AG04450 (cell line): ENCODE measurements at regions not wholly inside any gene's neighbourhood (a gene's known extent, or its start where the extent isn't known, plus 50 kb on each side); places are given as distances from the start of the nearest gene placed in this dataset.

Experiments used
- CTCF ChIA-PET: fragments of 300-600, 350-600 bp; formaldehyde crosslinking; extraction: SDS; loops from one replicate; lab custom pipeline; 2022; ENCODE audit warnings: antibody characterized with exemption, inconsistent platforms; lab: Charles Lee
- POLR2A ChIA-PET: fragments of 350-600 bp; formaldehyde crosslinking; extraction: SDS; loops from one replicate; lab custom pipeline; 2021; ENCODE audit warnings: antibody characterized with exemption, inconsistent platforms; lab: Yijun Ruan, JAX
- DNase-seq: peaks from one replicate; pipeline ENCODE4 v3.0.0-alpha.2; 2011; ENCODE audit warnings: low read depth, low spot score
- H3K27ac ChIP-seq: one replicate; pipeline ENCODE4 v1.5.1; 2012; ENCODE audit warnings: low read depth, low read length, control low read depth
- H3K27me3 ChIP-seq: one replicate; pipeline ENCODE4 v1.6.0; 2012; ENCODE audit warnings: low read length; ENCODE audit not compliant: control insufficient read depth, insufficient read depth
- H3K4me3 ChIP-seq: 2 replicates; pipeline ENCODE4 v1.5.1; 2011; ENCODE audit warnings: mild to moderate bottlenecking, low read depth, low read length, control low read depth
- H3K9me3 ChIP-seq: 2 replicates; pipeline ENCODE4 v1.5.1; 2012; ENCODE audit warnings: low read length; ENCODE audit not compliant: control insufficient read depth, insufficient read depth
- TF ChIP-seq, protein P1 (sequence below): IDR thresholded peaks from 2 replicates; pipeline ENCODE4 v1.5.1; 2011; ENCODE audit warnings: low read depth, low read length, control low read depth, inconsistent platforms

DNA sequence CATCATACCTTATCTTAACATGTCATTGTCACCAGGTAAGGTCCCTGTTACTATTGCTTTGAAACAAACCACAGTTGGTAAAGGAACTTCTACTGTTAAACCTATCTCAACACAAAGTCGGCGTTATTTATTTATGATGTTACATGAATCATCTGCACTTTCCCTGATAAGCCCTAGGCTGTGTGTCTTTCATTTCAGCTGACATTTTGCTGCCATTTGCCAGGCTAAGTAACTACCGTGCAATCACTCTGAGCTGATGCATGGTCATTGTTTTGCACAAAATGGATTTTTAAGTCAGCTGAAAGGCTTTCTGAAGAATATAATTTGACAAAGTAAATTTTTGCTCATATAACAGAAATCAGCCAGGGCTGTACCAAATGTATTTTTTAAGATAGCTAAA is 546.5 kb downstream of the ZNF608 start:
- Histone ChIP-seq H3K9me3 (peaks cover 9% of the 10 kb centered on the region; the same call in 1 of the 2 replicates), H3K27ac (no peak overlapping the region), H3K27me3 (no peaks in the 10 kb centered on the region), H3K4me3 (no peak overlapping the region)
- ChIA-PET POLR2A (no interaction called here), CTCF (no interaction called here)
- DNase-seq = no peak
- TF ChIP-seq, protein P1, sequence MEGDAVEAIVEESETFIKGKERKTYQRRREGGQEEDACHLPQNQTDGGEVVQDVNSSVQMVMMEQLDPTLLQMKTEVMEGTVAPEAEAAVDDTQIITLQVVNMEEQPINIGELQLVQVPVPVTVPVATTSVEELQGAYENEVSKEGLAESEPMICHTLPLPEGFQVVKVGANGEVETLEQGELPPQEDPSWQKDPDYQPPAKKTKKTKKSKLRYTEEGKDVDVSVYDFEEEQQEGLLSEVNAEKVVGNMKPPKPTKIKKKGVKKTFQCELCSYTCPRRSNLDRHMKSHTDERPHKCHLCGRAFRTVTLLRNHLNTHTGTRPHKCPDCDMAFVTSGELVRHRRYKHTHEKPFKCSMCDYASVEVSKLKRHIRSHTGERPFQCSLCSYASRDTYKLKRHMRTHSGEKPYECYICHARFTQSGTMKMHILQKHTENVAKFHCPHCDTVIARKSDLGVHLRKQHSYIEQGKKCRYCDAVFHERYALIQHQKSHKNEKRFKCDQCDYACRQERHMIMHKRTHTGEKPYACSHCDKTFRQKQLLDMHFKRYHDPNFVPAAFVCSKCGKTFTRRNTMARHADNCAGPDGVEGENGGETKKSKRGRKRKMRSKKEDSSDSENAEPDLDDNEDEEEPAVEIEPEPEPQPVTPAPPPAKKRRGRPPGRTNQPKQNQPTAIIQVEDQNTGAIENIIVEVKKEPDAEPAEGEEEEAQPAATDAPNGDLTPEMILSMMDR = no peak

DNA sequence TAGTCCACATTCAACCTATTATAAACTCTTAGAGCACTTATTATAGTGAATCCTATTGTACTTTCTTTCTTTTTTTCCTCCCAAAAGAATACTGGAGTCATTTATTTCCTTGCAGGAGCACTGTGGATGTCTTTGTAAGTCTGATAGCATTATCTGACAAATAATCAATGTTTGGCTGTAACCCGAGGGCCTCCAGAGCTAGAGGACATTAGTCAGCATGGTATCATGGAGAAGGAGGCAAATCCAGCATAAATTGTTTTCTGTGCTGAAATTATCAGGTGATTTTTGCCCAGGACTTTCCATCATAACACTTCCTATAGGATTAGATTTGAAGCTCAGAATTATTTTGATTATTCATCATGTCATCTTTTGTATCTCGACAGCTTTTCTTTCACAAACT is 551.0 kb downstream of the ZNF608 start:
- CTCF ChIA-PET = no interaction called here
- POLR2A ChIA-PET = no interaction called here
- TF ChIP-seq, protein P1 = no peak

DNA sequence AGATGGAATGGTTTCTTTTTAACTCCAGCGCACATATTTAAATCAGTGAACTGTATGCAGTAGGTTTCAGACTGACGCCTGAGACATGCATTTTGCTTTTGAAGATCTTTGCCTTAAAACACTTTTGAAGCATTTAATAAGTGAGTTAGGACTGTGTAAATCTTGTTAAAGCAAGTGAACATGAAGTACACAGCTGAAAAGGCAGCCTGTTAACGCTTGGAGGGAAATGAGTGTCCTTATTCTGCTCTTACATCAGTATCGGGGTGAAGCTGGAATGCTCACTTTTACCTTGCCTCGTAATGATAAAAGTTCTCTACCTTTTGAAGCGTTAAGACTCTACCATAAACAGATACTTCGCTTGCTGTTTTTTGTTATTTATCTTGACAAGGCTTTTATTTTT is 552.2 kb downstream of the ZNF608 start:
- Histone ChIP-seq H3K9me3 (no peaks in the 10 kb centered on the region), H3K4me3 (no peak overlapping the region), H3K27me3 (no peaks in the 10 kb centered on the region), H3K27ac (no peak overlapping the region)
- TF ChIP-seq, protein P1 = no peak
- ChIA-PET POLR2A (no interaction called here), CTCF (no interaction called here)
- no peak for DNase-seq

More for the DNA sequence above, 551.0 kb downstream of the ZNF608 start:
- no peak for DNase-seq
- Histone ChIP-seq H3K4me3 (no peak overlapping the region), H3K27ac (no peak overlapping the region), H3K9me3 (no peaks in the 10 kb centered on the region), H3K27me3 (no peaks in the 10 kb centered on the region)

DNA sequence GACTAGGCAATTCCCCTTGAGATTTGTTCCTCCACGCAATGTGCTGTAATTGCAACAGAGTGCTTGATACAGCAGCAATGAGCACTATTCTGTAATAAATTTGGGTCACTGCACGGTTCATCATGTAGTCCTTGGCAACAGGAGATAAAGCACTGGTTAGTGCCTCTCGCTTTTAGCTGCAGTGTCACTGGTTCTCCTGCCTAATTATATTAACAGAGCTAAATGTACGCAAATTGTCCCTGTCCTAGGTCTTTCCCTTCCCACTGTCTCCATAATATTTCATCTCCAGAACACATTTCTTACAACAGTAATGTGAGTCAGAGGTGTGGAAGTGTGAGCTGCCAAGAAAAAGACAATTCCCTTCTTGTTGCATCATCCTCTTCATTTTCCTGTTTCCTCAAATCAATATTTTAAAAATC is 553.1 kb downstream of the ZNF608 start:
- ChIA-PET CTCF (no interaction called here), POLR2A (no interaction called here)
- H3K9me3 ChIP-seq = no peaks in the 10 kb centered on the region
- DNase-seq = no peak
- H3K27me3 ChIP-seq = no peaks in the 10 kb centered on the region
- H3K27ac ChIP-seq = no peak overlapping the region
- TF ChIP-seq, protein P1 = no peak
- no peak overlapping the region for H3K4me3 ChIP-seq

DNA sequence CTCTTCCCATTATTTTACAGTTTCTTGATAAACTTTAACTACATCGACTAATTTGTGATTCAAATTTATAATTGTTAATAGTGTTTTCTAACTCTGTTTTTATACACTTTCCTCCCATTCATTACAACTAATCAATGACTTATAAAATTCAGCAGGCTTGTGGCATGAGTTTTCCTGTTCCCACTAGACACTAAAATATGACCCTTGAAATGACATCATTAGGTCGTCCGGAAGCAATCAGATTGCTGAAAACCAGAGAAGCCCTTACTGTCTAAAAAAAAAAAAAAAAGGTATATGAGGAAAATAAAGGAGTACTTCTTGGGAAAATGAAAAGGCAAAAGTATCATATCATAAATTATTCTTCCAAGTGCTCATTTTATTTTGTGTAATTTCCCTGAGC is 553.7 kb downstream of the ZNF608 start:
- TF ChIP-seq, protein P1 = no peak
- ChIA-PET POLR2A (interaction anchor here (0.7 kb wide), 1 partner anchor 11 kb away, joined by 3 read pairs; no protein-coding TSS in a partner anchor), CTCF (no interaction called here)
- Histone ChIP-seq H3K27ac (no peak overlapping the region), H3K9me3 (no peaks in the 10 kb centered on the region), H3K27me3 (no peaks in the 10 kb centered on the region), H3K4me3 (no peak overlapping the region)
- DNase-seq = no peak
